EH (cell line): ENCODE measurements at regions not wholly inside any gene's neighbourhood (a gene's known extent, or its start where the extent isn't known, plus 50 kb on each side); places are given as distances from the start of the nearest gene placed in this dataset.

Experiments used
- DNase-seq: peaks from one replicate; pipeline ENCODE4 v3.0.0-alpha.2; 2015; ENCODE audit warnings: low read depth

DNA sequence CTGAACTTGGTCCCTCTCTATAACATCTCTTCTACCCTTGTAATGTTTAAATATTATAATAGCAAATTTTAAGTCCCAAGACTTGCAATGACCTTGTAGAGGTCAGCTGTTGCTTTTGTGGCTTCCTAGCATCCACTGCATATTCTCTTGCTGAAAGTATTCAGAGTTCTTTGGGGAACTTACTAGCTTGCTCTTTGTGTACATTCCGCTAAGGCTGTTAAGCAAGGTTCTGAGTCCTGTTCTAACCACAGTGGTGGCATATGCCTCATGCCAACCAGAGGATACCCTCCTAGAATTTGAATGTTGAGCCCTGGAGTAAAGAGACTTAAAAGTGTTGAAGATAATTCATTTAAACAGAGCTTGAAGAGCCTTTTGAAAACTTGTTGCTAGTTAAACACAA, 570.9 kb downstream of the TLE1 start:
- no peak for DNase-seq

DNA sequence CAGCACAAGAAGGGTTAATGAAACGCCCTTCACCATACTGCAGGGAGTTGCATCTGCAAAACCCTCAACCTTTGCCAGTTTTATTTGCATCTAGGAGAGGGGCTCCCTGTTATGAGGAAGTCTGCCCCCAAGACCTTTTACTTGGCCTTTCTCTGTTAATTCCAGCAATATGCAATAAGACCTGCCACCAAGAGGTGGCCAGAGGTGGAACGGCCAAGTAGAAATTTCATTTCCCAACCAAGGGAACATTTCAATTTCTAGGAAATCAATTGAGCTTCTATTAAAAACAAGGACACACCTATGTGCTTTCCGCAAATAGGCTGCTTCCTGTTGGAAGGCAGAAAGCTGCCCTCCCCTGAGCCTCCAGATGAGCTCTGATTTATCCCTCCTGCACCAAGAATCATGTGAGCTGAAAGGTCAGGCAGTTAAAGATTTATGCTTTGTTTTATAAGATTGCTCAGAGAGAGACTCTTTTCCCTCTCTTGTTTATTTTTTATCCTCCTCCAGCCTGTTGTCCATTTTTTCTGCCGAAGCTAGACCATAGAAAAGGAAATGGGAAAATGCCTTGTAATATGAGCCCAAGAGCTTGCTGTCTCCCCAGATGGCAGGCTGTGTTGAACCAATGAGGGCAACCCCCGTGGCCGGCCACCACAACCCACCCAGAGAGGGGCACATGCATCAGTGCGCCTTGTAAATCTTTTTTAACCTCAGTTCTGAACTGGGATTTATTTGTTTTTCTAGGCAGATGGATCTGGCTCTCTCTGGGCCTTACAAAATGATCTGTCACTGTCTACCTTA, 572.8 kb downstream of the TLE1 start:
- DNase-seq = no peak

DNA sequence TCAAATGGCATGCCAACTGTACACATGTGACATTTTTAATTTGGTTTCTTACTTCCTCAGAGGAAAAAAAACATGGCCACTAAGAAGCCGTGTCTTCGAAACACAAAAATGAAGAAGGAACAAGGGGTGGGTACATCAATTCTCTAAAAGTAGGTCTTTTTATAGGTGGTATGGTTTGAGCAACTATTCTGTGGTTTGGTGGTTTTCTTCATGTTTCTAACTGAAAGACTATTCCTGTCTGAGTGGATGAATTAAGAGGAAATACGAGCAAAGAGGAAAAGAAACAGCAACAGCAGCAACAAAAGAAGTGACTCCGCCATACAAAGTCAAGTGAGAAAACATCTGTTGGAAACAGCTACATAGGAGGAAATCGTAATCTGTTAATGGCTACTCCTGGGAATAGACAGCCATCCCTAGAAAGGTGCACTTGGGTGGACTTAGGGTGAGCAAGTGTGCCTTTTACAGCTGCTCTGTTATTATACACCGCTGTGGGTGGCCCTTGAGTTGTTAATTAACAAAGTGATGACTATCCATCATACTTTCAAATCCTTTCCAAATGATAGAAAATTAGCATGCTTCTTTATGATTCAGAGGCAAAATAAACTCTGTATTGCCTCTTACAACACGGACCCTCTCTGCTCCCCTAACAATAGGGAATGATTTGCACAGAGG, 575.8 kb downstream of the TLE1 start:
- DNase-seq = no peak

DNA sequence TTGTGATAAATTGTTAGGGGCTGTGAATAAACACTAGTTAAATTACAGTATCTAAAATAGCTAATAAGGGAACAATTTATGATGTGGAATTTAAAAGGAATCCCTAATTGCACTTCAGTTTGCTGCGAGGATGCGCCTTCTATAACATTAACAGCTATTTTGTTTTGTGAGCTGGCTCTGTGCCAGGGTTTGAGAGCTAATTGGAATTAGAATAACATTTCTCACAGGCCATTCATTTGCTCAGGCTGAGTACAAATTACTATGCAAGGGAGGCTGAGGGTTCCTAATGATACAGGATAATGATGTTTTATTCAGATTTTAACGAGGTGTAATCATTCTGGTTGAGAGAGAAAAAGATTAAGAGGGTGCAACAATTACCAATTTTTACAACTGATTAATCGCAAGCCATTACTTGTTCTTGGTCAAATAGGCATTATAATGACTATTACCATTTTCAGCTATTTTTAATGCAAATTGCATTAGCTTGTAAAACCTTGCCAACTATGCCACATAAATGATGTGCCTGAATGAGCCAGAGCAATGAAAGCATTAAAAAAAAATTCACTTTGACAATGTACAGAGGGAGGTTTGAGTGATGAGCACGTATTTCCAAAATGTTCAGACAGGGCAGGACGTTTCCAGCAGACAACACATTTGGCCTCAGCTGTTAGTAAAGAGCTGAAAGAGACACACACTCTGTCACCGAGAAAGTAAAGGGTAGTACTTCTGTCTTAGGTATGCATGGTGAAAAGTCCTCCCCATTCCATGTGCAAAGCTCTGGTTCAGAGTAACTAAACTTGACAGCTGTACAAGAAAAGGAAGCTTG, 576.5 kb downstream of the TLE1 start:
- DNase-seq = no peak

DNA sequence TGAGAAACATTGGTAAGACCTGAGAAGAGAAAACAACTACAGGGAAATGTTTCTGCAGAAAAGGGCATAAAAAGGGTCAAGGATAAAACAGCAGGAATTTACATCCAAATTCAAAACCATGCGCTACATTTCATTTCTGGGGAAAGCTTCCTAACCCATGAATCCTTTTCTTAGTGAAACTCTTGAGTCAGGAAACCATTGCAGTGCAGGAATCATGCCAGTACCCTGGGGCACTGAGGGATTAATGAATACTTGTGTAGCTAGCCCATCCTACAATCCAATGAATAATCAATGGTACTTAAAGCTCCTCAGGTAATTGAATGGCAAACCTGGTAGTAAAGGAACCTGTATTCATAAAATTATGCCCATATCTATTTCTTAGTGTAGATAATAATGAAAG, 580.5 kb downstream of the TLE1 start:
- DNase-seq = no peak

DNA sequence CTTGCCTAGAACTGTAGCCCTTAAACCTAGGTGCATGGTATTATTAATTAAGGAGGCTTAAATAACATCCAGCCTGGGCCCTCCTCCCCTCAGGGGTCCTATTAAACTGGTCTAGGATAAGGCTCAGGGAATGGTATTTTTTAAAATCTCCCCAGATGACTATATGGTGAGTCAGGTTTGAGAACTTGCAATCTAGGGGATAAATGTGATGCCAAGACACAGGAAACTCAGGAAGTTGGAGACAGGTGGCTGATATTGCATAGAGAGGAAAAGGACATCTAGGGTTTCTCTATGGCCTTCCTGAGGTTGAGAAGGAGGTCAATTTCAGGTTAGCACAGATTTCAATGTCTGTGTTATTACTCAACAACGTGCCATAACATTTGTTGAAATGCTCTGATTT, 581.0 kb downstream of the TLE1 start:
- no peak for DNase-seq

DNA sequence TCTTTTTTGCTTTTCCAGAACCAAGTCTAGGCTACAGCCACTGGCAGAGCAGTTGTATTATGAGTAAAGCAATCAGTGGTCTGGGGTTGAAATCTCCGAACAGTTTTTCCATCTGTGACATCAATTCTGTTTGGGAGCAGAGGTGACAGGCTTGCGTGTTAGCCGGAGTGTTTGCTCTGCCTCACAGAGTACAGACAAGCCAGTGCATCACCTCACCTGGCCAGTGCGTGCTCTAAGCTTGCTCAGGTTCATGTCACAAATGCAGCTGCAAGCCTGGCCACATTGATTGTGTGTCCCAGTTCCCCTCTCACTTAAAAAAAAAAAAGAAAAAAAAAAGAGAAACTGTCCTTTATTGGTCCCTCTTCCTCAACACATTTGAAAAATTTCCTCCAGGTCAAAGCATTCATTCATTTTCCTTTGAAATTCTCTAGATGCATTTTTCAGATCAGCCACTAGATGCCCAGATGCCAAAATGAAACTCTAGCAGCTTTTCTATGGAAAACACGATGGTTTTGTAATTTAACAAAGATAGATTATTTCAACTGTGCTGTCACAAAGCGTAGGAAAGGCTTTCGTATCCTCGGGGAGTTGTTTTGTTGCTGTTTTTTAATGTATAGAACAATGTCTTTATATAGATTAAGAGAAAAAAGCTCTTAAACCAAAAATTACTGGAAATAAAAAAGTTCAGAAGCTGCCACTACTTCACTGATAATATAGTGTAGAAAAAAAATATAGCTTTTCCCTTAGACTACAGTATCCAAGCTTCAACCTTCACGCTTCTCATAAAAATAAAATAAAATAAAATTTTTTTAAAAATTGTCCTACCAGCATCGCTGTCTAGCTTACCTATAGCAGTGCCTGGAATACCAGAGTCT, 585.5 kb downstream of the TLE1 start:
- DNase-seq = no peak

DNA sequence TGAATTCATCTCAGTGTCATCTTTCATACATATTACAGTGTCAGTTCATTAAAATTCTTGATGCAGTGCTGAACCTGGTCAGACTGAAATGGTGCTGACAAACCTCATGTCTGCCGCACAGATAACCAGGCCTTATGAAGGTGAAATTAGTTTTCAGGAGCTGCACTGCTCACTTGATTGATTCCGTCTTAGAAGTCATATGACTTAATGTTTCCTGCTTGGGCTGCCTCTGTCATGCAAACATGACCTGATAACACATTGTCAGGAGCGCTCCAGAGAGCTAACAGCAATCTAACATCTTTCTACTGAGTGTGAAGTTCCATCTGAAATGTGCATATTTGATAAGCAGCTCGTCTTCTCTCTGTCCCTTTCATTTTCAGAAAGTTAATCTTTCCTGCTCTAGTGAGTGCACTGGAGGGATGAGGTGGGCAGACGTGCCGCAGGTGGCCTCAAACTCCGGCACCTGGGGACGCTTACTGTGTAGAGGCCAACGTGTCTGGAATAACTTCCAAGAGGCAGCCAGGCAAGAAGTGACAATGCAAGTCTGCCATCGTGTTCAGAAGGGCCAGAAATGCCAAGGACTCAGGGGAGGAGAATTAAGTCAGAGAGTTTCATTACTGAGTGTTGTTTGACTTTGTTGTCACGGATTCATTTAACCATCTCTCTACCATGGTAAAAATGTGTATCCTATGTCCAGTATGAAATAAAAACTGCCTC, 592.1 kb downstream of the TLE1 start:
- no peak for DNase-seq

DNA sequence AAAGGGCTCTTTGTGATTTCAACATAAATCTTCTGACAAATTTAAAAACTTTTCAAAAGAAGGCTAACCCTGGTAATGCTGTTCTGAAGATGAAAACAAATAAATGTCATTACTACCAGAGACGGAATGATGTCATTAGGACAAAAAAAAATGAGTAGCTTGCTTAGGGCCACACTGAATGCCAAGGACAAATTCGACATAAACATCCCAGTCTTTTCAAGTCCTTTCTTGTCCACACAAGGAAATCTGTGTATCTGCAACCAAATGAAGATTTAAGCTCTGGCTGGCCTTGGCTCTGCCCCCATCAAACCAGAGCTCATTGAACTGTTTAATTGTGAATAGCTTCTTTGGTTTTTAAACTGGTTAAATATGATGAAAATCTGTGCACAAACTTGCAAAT, 592.7 kb downstream of the TLE1 start:
- DNase-seq = no peak

DNA sequence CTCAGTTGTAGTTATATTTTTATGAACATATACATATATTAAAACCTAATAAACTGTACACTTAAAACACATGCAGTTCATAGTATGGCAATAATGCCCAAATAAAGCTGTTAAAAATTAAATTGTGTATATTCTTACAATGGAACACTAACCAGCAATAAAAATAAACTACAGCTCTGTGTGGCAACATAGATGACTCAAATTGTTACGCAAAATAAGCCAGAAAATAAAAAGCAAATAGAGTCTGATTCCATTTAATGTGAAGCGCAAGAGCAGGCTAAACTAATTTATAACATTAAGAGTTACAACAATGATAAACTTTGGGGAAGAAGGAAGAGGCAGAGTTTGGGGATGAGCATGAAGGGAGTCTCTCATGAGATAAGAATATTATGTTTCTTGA, 597.3 kb downstream of the TLE1 start:
- no peak for DNase-seq

DNA sequence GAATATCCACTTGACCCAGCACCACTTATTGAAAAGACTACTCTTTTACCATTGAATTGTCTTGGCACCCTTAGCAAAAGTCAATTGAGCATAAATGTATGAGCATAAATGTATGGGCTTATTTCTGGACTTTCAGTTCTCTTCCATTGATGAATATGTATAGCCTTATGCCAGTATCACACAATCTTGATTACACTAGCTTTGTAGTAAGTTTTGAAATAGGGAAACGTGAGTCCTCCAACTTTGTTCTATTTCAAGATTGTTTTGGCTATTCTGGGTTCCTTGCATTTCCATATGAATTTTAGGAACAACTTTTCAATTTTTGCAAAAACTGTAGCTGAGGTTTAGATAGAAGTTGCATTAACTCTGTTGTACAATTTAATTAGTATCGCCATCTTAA, 601.0 kb downstream of the TLE1 start:
- no peak for DNase-seq

DNA sequence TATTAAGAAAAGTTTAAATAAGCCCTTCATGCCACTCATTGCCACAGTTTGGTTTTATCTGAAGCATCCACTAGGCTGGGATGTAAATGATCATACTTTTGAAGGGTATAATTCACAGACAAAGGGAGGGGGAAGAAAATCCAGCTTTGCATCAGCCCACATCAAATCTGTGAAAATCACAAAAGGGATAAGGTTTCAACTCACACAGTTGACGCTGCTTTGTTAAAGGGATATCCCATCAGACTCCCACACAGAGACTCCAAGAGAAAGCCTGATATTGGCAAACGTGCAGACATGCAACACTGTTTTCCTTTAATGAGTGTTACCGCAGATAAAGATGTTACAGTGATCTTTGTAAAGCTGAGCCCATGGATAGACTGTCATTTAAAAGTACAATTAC, 602.9 kb downstream of the TLE1 start:
- DNase-seq = no peak

DNA sequence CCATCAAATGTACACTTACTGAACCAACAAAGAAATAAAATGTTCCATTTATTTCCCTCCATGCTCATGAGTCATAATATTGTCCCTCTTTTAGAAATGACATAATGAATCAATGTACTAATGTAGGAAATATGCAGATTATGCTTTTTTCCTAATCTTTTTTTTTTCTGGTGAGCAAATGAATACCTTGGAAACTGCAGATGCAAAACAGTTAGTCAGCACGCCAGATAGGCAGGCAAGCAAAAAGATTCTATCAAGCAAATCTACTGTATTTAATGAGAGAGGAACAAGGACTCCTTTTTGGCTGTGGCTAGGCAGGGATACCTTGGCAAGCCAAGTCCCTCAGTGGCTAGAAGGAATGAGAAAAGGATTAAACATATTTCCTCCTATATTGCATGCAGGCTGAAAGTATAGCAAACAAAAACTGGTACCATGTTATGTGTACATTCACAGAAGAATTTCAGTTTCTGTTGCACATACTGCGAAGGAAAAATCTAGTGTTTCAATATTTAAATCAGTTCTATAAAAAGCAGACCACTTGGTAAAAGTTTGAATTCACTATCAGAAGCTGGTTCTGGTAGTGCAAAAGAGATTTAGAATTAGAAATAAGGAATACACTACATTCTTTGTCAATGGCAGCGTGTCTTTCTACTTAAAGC, 605.4 kb downstream of the TLE1 start:
- DNase-seq = peak; percentile 10

DNA sequence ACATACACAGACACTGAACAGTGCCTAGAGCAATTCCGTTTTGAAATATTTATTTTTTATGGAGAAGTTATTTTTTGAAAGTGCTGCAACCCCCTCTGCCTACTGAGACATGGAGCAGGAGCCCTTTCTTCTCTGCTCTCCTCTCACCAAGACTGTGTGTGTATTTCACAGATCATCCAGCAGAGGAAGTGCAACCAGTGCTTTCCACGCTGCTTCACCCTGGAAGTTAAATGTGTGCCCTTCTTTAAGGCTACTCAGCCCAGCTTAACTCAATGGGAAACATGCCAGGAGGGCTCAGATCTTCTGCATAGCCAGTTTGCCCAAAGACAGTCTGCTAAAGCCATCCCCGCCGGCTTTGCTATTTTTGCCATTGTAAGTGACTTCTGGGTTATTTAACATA, 606.3 kb downstream of the TLE1 start:
- no peak for DNase-seq

DNA sequence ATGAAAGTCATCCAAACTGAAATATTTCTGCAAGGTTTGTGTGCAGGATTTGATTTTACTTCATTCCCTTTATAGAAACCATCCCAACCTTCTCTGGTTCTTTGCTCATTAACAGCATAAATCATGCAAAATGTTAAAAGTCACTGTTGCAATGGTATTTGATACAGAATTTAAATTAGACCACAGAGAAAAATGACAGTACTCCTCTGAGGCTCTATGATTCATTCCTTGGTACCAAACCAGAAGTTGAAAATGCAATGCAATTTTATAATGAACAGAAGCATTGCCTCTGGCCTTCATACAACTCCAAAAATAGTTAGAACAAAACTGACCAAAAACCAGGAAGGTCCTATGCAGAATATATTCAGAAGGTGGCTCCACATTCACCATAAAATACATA, 607.1 kb downstream of the TLE1 start:
- DNase-seq = no peak

DNA sequence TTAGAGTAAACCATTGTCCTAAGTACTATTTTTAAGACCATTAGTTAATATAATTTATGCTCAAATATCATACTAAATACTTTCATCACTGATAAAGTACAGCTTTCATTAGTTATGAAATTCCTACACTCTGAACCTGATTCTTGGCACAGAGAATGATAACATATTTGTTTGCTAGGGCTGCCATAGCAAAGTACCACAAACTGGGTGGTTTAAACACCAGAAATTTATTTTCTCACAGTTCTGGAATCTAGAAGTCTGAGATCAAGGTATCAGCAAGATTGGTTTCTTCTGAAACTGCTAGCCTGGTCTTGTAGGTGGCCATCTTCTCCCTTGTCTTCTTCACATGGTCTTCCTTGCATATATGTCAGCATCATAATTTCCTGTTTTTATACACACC, 608.4 kb downstream of the TLE1 start:
- no peak for DNase-seq

DNA sequence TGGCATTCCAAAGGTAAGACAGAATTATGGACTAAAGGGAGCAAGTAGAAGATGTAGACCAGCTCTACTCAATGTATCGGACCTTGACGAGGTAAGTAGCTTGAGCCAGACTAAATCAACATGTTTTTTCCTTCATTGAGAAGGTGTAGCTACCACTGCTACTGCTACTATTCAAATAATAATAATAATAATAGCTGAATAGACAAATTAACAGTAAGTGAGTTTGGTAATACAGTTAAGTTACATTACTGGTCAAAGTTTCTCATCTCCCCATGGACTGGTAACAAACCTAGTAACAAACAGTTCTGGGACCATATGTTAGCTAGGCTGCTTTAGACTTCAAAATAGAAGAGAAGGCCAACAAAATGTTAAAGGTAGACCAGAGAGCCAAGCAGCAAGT, 609.2 kb downstream of the TLE1 start:
- DNase-seq = no peak

DNA sequence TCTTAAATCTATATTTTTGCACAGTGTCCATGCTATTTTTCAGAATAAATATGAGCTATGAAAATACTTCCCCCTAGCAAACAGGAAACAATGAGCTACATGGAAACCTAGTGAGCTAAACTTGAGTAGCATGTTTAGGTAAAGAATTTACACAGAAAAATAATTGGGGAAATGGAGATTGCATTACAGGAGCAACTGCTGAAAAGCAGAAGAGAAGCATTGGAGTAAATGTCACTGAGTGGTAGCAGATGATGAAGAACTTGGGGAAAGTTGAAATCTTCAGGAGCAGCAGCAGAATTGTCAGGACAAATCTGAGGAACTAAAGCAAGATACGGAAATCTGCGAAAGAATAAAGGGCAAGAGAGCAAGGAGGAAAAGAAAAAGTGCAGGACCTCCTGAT, 610.3 kb downstream of the TLE1 start:
- no peak for DNase-seq

DNA sequence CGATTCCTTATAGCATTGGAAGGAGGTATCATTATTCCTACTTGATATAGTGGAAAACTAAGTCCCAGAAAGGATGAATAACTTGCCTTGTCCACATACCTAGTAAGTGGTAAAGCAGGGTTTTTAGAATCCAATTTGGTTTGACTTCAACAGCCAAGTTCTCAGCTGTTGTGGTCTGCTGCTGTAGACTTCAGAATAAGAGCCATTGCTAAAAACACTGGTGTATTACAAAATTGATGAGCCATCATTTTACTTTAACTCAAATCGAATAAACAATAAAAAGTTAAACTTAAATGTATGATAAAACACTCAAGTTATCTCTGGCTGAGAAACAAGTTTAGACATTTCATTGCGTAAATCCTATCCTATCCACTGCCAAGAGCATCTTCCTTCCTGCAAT, 610.8 kb downstream of the TLE1 start:
- no peak for DNase-seq

DNA sequence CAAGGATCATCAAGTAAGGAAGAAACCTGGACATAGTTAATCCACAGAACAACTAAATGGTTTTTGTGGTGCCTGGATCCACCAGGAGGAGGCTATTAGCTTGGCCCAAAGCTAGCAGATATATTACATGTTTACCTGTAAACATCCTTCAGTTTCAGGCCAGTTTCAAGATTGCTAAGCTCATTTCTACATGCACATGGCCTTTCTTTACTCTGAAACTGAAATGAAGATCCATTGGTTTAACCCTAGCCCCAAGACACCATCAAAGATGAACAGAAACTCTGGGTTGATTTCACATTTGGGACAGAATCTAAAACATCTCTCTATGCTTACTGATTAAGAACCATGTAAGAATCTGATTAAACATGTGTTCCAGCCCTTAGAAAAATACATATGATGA, 611.8 kb downstream of the TLE1 start:
- DNase-seq = no peak

DNA sequence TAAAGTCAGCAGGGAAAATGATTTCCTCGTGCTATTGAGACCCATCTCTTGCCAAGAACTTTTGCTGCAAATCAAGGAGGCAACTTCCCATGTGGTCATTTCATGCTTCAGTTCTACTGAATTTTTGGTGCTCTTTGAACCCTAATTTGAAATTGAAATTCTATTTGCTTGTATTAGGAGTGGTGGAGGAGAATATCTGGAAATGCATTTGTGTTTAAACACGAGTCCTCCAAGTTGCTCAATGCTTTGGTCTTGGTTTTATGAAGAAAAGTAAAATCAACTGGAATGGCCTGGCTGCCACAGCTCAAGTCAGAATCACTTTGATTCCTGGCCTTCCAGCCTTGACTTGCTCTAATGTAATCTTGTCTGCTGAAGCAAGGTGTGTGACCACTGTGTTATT, 613.2 kb downstream of the TLE1 start:
- no peak for DNase-seq
